ENCODE measurements at regions not wholly inside any gene's neighbourhood (a gene's known extent, or its start where the extent isn't known, plus 50 kb on each side); places are given as distances from the start of the nearest gene placed in this dataset.

GRCh38 chr21:15149600-15150224 is 84.9 kb upstream of the NRIP1 start:
- no peak for DNase-seq (ENCODE audit: low read depth in 4 of 4, low spot score in 2 of 4)

GRCh38 chr21:15151385-15152103 is 86.7 kb upstream of the NRIP1 start:
- DNase-seq (ENCODE audit: low read depth in 4 of 4, low spot score in 2 of 4) = no peak

GRCh38 chr21:15152591-15152990 is 87.8 kb upstream of the NRIP1 start:
- no peak for DNase-seq (ENCODE audit: low read depth in 4 of 4, low spot score in 2 of 4)

- DNase-seq (ENCODE audit: low read depth in 4 of 4, low spot score in 2 of 4) = no peak
These were observed 94.7 kb upstream of the NRIP1 start for GRCh38 chr21:15159382-15160020.

GRCh38 chr21:15160136-15160535 is 95.3 kb upstream of the NRIP1 start:
- no peak for DNase-seq (ENCODE audit: low read depth in 4 of 4, low spot score in 2 of 4)

- DNase-seq (ENCODE audit: low read depth in 4 of 4, low spot score in 2 of 4) = no peak
These were observed 98.1 kb upstream of the NRIP1 start for GRCh38 chr21:15162921-15163320.

GRCh38 chr21:15164273-15164672 is 99.5 kb upstream of the NRIP1 start:
- DNase-seq (ENCODE audit: low read depth in 4 of 4, low spot score in 2 of 4) = no peak

GRCh38 chr21:15164678-15165303 is 100.0 kb upstream of the NRIP1 start:
- DNase-seq (ENCODE audit: low read depth in 4 of 4, low spot score in 2 of 4) = no peak

GRCh38 chr21:15170614-15171013 is 105.8 kb upstream of the NRIP1 start:
- no peak for DNase-seq (ENCODE audit: low read depth in 4 of 4, low spot score in 2 of 4)

GRCh38 chr21:15171546-15171945 is 106.7 kb upstream of the NRIP1 start:
- DNase-seq (ENCODE audit: low read depth in 4 of 4, low spot score in 2 of 4) = no peak

- DNase-seq (ENCODE audit: low read depth in 4 of 4, low spot score in 2 of 4) = no peak
These were observed 108.2 kb upstream of the NRIP1 start for GRCh38 chr21:15172963-15173362.

- no peak for DNase-seq (ENCODE audit: low read depth in 4 of 4, low spot score in 2 of 4)
These were observed 110.1 kb upstream of the NRIP1 start for GRCh38 chr21:15174923-15175322.

- DNase-seq (ENCODE audit: low read depth in 4 of 4, low spot score in 2 of 4) = no peak
These were observed 117.9 kb upstream of the NRIP1 start for GRCh38 chr21:15182731-15183130.

- DNase-seq (ENCODE audit: low read depth in 4 of 4, low spot score in 2 of 4) = no peak
These were observed 119.0 kb upstream of the NRIP1 start for GRCh38 chr21:15183813-15184257.

GRCh38 chr21:15190412-15190811 is 125.6 kb upstream of the NRIP1 start:
- no peak for DNase-seq (ENCODE audit: low read depth in 4 of 4, low spot score in 2 of 4)

GRCh38 chr21:15190837-15191236 is 126.0 kb upstream of the NRIP1 start:
- DNase-seq (ENCODE audit: low read depth in 4 of 4, low spot score in 2 of 4) = no peak

GRCh38 chr21:15191342-15191741 is 126.5 kb upstream of the NRIP1 start:
- DNase-seq (ENCODE audit: low read depth in 4 of 4, low spot score in 2 of 4) = no peak

GRCh38 chr21:15192243-15192642 is 127.4 kb upstream of the NRIP1 start:
- no peak for DNase-seq (ENCODE audit: low read depth in 4 of 4, low spot score in 2 of 4)

GRCh38 chr21:15193937-15194336 is 129.1 kb upstream of the NRIP1 start:
- no peak for DNase-seq (ENCODE audit: low read depth in 4 of 4, low spot score in 2 of 4)

- no peak for DNase-seq (ENCODE audit: low read depth in 4 of 4, low spot score in 2 of 4)
These were observed 130.3 kb upstream of the NRIP1 start for GRCh38 chr21:15195104-15195503.

- DNase-seq (ENCODE audit: low read depth in 4 of 4, low spot score in 2 of 4) = no peak
These were observed 131.0 kb upstream of the NRIP1 start for GRCh38 chr21:15195768-15196167.
